ENCODE measurements at regions not wholly inside any gene's neighbourhood (a gene's known extent, or its start where the extent isn't known, plus 50 kb on each side); places are given as distances from the start of the nearest gene placed in this dataset.

DNA sequence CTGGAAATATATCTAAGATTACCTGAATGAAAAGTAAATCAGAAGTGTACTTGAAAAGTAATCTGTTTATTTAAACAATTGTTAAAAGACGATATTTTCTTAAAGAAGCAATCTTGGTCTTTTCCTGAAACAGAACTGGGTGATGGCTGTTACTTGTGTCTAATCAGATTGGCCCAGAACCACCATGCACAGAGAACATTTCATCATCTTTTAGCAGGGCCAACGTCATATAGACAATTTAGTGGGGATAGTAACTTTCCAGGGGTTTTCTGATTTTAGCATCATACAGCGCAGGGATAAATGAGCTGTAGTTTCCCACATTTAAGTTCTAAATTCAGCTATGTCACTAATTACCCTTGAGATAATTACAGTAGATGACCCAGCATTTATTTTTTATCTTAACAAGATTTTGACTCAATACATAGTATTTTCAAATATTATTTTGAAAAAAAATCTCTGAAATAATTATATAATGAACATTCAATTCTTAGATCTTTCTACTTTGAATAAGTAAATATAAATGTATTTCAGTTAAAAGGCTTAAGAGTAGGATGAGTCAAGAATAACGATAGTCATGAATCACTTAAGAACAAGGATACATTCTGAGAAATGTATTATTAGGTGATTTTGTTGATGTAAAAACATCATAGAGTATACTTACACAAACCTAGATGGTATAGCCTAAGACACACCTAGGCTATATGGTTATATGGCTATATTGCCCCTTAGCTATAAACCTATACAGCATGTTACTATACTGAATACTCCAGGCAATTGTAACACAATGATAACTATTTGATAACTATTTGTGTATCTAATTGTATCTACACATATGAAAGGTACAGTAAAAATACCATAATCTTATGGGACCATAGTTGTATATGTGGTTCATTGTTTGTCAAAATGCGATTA lies 103.8 kb upstream of the MME start:
- no peak for TF ChIP-seq POLR2A (IDR thresholded peaks at IDR 0.05)
- TF ChIP-seq, protein P1, sequence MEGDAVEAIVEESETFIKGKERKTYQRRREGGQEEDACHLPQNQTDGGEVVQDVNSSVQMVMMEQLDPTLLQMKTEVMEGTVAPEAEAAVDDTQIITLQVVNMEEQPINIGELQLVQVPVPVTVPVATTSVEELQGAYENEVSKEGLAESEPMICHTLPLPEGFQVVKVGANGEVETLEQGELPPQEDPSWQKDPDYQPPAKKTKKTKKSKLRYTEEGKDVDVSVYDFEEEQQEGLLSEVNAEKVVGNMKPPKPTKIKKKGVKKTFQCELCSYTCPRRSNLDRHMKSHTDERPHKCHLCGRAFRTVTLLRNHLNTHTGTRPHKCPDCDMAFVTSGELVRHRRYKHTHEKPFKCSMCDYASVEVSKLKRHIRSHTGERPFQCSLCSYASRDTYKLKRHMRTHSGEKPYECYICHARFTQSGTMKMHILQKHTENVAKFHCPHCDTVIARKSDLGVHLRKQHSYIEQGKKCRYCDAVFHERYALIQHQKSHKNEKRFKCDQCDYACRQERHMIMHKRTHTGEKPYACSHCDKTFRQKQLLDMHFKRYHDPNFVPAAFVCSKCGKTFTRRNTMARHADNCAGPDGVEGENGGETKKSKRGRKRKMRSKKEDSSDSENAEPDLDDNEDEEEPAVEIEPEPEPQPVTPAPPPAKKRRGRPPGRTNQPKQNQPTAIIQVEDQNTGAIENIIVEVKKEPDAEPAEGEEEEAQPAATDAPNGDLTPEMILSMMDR (IDR thresholded peaks at IDR 0.05), result no peak

Measured in lower leg skin (tissue), 3 donors.